ENCODE measurements at regions not wholly inside any gene's neighbourhood (a gene's known extent, or its start where the extent isn't known, plus 50 kb on each side); places are given as distances from the start of the nearest gene placed in this dataset.
"Not testable (repeated sequence)": the region's sequence is repeated elsewhere in the genome, so short reads cannot be mapped to it uniquely, and the experiment has no call there.

DNA sequence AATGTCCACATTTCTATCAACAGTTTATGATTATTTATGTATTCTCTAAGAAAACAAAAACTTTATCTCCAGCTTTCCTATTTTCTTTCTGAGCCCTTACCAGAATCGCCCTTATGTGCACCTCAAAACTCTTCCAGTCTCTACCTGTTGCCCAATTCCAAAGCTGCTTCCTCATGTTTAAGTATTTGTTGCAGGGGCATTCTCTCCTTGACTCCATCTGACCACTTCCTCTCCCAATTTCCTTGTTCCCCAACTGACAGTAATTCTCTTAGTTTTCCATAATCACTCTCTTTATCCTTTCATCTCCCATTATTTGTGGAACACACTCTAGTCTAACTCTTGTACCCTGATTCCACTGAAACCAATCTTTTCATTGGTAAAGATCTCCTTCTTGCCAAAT is 105.4 kb upstream of the RBBP8 start:
- no peak for DNase-seq

DNA sequence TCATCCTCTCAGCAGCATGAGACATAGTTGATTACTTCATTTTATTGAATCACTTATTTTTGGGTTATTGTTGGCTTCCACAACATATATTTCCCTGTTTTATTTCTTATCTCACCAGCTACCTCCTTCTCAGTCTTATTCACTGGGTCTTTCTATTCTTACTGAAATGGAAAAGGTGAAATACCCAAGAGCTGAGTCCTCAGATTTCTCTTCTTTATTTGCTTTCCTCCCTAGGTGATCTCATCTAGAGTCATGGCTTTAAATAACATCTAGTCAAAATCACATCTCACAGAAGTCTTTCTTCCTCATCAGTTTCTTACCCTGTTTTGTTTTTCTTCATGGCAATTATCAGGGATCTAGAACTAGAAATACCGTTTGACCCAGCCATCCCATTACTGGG is 105.0 kb upstream of the RBBP8 start:
- no peak for DNase-seq

DNA sequence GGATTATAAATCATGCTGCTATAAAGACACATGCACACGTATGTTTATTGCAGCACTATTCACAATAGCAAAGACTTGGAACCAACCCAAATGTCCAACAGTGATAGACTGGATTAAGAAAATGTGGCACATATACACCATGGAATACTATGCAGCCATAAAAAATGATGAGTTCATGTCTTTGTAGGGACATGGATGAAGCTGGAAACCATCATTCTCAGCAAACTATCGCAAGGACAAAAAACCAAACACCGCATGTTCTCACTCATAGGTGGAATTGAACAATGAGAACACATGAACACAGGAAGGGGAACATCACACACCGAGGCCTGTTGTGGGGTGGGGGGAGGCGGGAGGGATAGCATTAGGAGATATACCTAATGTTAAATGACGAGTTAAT is 104.5 kb upstream of the RBBP8 start:
- DNase-seq: not testable (repeated sequence)

DNA sequence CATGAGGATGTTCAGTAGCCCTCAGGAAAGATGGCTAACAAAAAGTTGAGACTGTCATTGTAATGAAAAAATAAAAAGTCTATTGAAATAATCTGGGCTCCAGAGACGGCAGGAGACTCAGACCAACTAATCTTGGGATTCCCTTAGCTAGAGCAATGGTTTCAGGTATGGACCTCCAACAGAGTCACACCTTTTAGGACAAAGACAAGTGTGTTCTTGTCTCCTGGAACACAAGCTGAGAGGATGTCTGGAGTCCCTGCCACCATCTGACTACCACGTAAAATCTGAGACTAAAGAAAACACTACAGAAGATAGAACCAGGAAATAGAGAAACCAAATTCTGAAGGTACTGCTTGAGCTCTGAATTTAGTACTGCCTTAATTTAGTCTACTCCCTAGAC is 103.3 kb upstream of the RBBP8 start:
- DNase-seq: no peak

- DNase-seq: no peak
Measured at GRCh38 chr18:22830511-22830910, 102.6 kb upstream of the RBBP8 start.

GRCh38 chr18:22831441-22831904 is 101.7 kb upstream of the RBBP8 start:
- DNase-seq: no peak

- DNase-seq: no peak
Measured at GRCh38 chr18:22836932-22837331, 96.2 kb upstream of the RBBP8 start.

DNA sequence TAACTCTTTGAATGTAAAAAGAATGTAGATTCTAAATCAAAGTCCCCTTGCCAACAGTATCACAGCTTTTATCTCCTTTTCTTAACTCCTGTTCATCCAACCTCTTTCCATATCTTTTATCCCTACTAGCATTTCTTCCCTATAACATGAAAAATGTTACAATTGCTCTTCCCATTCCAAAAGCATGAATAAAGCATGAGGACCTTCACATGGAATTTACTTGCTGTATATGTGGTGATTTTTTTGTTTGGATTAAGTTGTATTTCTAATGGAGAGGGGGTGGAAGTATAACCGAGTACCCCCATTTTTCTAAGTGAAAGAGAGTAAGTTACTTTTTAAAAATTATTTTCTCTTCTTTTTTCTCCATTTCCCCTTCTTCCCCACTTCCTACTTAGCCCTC is 94.9 kb upstream of the RBBP8 start:
- no peak for DNase-seq

GRCh38 chr18:22838639-22839277 is 94.4 kb upstream of the RBBP8 start:
- DNase-seq: no peak

- DNase-seq: no peak
Measured at GRCh38 chr18:22839340-22839821, 93.7 kb upstream of the RBBP8 start.

- DNase-seq: peak in 1 of 3 experiments; percentile 39
Measured at GRCh38 chr18:22840606-22841144, 92.5 kb upstream of the RBBP8 start.

GRCh38 chr18:22841840-22842239 is 91.3 kb upstream of the RBBP8 start:
- no peak for DNase-seq

GRCh38 chr18:22844190-22844589 is 88.9 kb upstream of the RBBP8 start:
- no peak for DNase-seq

DNA sequence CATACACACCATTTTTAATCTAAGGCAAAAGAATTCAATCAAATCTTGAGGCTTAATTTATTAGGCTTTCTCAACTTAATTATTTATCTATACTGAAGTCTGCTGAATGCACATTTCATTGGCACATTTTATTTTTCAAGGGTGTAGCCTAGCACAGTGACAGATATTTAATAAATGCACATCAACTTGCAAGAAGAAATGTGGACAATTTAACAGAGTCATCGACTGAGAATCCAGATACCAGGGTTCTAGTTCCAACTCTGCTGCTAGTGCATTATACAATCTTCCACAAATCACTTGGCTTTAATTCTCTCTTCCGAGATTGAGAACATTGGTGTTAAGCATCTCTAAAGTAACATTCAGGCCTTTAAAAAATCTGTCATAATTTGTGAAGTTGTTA is 88.5 kb upstream of the RBBP8 start:
- DNase-seq: no peak

- peak in 2 of 3 experiments; percentile 14 to 59 for DNase-seq
Measured at GRCh38 chr18:22846088-22846683, 86.9 kb upstream of the RBBP8 start.

DNA sequence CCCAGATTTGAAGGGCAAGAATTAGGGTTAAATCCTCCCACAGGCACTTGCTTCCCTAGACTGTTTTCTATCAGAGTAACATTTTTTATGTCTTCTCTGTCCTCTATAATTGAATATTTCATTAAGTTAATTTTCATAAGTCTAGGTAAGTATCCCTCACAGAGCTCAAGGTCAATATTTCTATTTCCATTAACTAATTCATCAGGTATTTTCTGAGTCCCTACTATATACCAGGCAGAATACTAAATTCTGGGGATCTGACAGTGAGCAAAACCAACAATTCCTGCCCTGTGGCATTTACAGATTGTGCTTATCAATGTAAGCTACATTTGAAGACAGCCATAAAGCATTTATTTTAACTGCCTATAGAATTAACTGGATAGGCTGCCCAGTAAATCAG is 86.4 kb upstream of the RBBP8 start:
- DNase-seq: no peak

GRCh38 chr18:22847392-22847791 is 85.7 kb upstream of the RBBP8 start:
- DNase-seq: peak in 1 of 3 experiments; percentile 36

DNA sequence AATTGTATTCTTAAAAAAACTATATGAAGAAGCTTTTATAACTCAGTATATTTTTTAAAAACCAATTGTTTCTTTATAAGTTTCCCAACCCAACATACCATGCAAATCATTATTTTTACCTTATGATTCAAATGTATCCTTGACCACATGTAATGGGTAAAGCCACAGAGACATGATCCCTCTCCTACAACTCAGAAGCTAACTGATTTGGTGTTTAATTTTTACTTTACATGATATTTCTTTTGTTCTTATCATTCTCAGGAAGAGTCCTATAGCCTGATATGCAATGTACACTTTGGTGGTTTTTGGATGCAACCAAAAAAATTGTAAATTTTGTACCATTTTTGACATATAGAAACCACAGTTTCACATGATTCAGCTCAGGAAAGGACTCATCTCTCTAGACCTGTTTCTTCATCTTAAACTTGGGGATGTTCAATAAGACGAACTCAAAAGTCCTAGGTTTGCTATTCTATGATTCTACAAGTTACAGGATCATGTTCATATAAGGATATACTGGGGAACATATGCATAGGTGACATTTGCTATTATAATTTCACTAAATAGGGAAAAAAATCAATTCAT is 85.2 kb upstream of the RBBP8 start:
- DNase-seq: no peak

DNA sequence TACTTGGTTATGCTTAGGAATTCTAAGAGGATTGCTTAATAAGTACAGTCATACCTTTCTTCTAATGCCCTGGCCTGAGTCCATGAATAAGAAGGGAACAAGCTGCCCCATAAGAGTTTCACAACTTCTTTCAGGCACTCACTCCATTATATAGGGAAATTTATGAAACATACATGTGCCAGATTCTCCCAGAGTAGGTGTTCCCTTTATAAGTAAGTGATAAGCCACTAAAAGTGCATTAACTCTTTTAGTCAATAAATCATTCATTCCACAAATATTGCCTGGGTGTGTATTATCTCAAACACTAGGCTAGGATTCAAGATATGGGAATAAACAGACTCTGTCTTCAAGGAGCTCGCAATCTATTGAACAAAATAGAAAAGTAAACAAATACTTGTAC is 84.5 kb upstream of the RBBP8 start:
- DNase-seq: no peak

DNA sequence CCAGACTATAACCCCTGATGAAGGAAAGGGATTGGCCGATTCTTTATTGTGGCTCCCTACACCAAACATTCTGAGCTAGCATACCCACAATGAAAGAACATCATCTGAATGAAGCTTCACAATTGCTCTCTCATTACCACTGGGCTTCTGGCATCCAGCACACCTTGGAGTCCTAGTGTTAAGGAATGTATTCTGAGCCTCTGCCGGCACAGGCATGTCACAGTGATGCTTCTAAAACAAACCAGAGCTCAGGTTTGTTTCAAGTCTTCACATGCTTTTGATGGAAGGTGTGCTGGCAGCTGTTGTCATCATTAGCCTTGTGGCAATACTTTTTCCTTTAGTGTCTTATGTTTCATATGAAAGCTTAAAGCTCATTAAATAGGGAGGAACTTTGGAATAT is 76.3 kb upstream of the RBBP8 start:
- DNase-seq: no peak

GRCh38 chr18:22858121-22858520 is 75.0 kb upstream of the RBBP8 start:
- no peak for DNase-seq

DNA sequence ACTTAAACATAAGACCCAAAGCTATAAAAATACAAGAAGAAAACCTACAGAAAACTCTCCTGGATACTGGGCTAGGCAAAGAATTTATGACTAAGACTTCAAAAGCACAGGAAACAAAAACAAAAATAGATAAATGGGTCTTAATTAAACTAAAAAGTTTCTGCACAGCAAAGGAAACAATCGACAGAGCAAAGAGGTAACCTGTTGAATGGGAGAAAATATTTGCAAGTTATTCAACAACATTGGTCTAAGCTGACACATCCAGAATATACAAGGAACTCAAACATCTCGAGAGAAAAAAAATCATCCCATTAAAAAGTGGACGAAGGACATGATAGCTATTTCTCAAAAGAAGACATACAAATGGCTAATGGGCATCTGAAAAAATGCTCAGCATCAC is 72.3 kb upstream of the RBBP8 start:
- no peak for DNase-seq

DNA sequence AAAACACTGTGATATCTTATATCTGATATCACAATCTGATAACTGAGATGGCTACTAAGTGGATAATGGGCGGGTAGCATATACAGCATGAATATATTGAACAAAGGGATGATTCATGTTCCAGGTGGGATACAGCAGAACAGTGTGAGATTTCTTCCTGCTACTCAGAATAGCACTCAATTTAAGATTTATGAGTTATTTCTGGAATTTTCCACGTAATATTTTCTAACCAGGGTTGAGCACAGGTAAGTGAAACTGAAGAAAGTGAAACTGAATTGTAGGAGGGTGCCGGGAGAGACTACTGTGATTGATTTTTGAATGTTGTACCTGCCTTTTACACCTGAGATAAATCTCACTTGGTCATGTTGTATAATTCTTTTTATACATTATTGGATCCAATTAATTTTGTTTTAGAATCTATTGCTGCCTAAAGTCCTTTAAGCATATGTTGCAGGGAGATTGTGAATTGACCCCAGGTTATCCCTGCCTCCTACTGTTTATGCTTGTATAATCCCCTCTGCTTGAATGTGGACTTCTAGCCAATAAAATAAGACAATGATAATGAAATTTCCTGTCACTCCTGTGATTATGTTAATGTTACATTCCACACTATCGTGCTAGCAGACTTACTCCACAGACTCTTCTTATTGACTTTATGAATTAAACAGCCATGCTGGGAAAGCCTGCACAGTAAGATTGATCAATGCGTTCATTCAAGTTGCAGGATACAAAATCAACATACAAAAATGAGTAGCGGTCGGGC is 67.6 kb upstream of the RBBP8 start:
- peak in 1 of 3 experiments; percentile 25 for DNase-seq

Measured in NCI-H1417 (cell line).